ENCODE measurements at regions not wholly inside any gene's neighbourhood (a gene's known extent, or its start where the extent isn't known, plus 50 kb on each side); places are given as distances from the start of the nearest gene placed in this dataset.

DNA sequence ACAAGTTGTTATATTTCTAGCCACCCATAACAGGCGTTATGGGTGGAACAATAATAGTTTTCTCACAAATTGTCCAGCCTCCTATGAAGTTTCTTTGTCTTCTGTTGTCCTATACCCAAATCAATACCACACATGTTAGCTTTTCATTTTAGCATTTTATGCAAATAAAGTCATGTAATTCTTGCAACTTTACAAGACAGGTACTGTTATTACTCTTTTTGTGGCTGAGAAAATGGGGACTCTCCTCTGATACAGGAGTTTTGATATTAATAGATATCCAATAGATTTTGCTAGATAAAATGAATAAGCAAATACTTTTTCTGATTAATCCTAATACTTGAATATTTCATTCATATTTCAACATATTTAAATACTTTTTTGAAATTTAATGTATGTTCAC, 151.0 kb downstream of the PMAIP1 start:
- TF ChIP-seq, protein P1, sequence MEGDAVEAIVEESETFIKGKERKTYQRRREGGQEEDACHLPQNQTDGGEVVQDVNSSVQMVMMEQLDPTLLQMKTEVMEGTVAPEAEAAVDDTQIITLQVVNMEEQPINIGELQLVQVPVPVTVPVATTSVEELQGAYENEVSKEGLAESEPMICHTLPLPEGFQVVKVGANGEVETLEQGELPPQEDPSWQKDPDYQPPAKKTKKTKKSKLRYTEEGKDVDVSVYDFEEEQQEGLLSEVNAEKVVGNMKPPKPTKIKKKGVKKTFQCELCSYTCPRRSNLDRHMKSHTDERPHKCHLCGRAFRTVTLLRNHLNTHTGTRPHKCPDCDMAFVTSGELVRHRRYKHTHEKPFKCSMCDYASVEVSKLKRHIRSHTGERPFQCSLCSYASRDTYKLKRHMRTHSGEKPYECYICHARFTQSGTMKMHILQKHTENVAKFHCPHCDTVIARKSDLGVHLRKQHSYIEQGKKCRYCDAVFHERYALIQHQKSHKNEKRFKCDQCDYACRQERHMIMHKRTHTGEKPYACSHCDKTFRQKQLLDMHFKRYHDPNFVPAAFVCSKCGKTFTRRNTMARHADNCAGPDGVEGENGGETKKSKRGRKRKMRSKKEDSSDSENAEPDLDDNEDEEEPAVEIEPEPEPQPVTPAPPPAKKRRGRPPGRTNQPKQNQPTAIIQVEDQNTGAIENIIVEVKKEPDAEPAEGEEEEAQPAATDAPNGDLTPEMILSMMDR (IDR thresholded peaks at IDR 0.05), result no peak
- no peak for TF ChIP-seq POLR2A (IDR thresholded peaks at IDR 0.05)

Measured in prostate gland (tissue), 2 donors.